GM12878 (cell line): ENCODE measurements at regions not wholly inside any gene's neighbourhood (a gene's known extent, or its start where the extent isn't known, plus 50 kb on each side); places are given as distances from the start of the nearest gene placed in this dataset.

Experiments used
- BACH1 ChIP-seq: fragments of 450-650 bp; IDR thresholded peaks from 2 replicates; pipeline ENCODE4 v1.6.1; 2017; ENCODE audit warnings: mild to moderate bottlenecking, borderline replicate concordance
- BCL11A ChIP-seq: IDR thresholded peaks from 2 replicates; pipeline ENCODE4 v1.6.1; 2011; ENCODE audit warnings: low read depth, low read length
- BMI1 ChIP-seq: fragments of 450-650 bp; IDR thresholded peaks from 2 replicates; pipeline ENCODE4 v1.6.1; 2016; ENCODE audit warnings: mild to moderate bottlenecking, moderate library complexity, borderline replicate concordance
- CUX1 ChIP-seq: IDR thresholded peaks from 2 replicates; pipeline ENCODE4 v1.6.1; 2012; ENCODE audit warnings: improper control_type of control experiment, low read depth, low read length; ENCODE audit not compliant: insufficient replicate concordance
- E4F1 ChIP-seq: fragments of 450-650 bp; IDR thresholded peaks from 2 replicates; pipeline ENCODE4 v1.6.1; 2018; ENCODE audit warnings: borderline replicate concordance, mild to moderate bottlenecking; ENCODE audit not compliant: partially characterized antibody
- EED ChIP-seq: sonication (generic); IDR thresholded peaks from 2 replicates; pipeline ENCODE4 v1.6.1; 2016; ENCODE audit warnings: antibody characterized with exemption, low read depth
- GATAD2B ChIP-seq: fragments of 450-650 bp; conservative IDR thresholded peaks from 2 replicates; pipeline ENCODE4 v1.6.1; 2017; ENCODE audit warnings: low read depth, mild to moderate bottlenecking, moderate library complexity
- RB1 ChIP-seq: fragments of 450-650 bp; formaldehyde crosslinking; IDR thresholded peaks from 2 replicates; pipeline ENCODE4 v1.6.1; 2017; ENCODE audit warnings: mild to moderate bottlenecking, borderline replicate concordance
- SMAD5 ChIP-seq: IDR thresholded peaks from 2 replicates; pipeline ENCODE4 v1.6.1; 2016; ENCODE audit warnings: antibody characterized with exemption, low read depth
- ZBED1 ChIP-seq: IDR thresholded peaks from 2 replicates; pipeline ENCODE4 v1.6.1; 2016; ENCODE audit warnings: borderline replicate concordance
- ZBTB40 ChIP-seq: fragments of 450-650 bp; IDR thresholded peaks from 2 replicates; pipeline ENCODE4 v1.6.1; 2016; ENCODE audit warnings: mild to moderate bottlenecking, moderate library complexity, borderline replicate concordance
- ZNF384 ChIP-seq: IDR thresholded peaks from 2 replicates; pipeline ENCODE4 v1.6.1; 2012; ENCODE audit warnings: low read depth, mild to moderate bottlenecking, low read length, improper control_type of control experiment, borderline replicate concordance
- ZNF687 ChIP-seq: fragments of 450-650 bp; IDR thresholded peaks from 2 replicates; pipeline ENCODE4 v1.6.1; 2017; ENCODE audit warnings: mild to moderate bottlenecking, moderate library complexity

- TF ChIP-seq E4F1 (no peak), ZNF687 (no peak), BMI1 (no peak), SMAD5 (no peak), BCL11A (peak; percentile 63; the same call in 1 of the 2 replicates), ZBTB40 (no peak), GATAD2B (0 out of 2 replicates have a peak, but pooled peaks have one; percentile 42), ZBED1 (no peak), RB1 (no peak), CUX1 (no peak), BACH1 (no peak), ZNF384 (no peak), EED (peak; percentile 52; the same call in 1 of the 2 replicates)
Measured at GRCh38 chr15:95690631-95691340, 639.7 kb upstream of the NR2F2 start (continued).
